ENCODE measurements at regions not wholly inside any gene's neighbourhood (a gene's known extent, or its start where the extent isn't known, plus 50 kb on each side); places are given as distances from the start of the nearest gene placed in this dataset.
"Not testable (repeated sequence)": the region's sequence is repeated elsewhere in the genome, so short reads cannot be mapped to it uniquely, and the experiment has no call there.

GRCh38 chr10:30560326-30560725, 69.2 kb downstream of the LYZL2 start:
- no peak for ATAC-seq

GRCh38 chr10:30559180-30559579, 70.4 kb downstream of the LYZL2 start:
- ATAC-seq = no peak

GRCh38 chr10:30558411-30558810, 71.1 kb downstream of the LYZL2 start:
- ATAC-seq = no peak

GRCh38 chr10:30557884-30558283, 71.7 kb downstream of the LYZL2 start:
- ATAC-seq = no peak

- ATAC-seq = no peak
Measured at GRCh38 chr10:30556189-30556588, 73.4 kb downstream of the LYZL2 start.

GRCh38 chr10:30555465-30555864, 74.1 kb downstream of the LYZL2 start:
- ATAC-seq = no peak

GRCh38 chr10:30554440-30554825, 75.1 kb downstream of the LYZL2 start:
- ATAC-seq = no peak

- ATAC-seq = no peak
Measured at GRCh38 chr10:30553626-30554439, 75.7 kb downstream of the LYZL2 start.

- ATAC-seq = no peak
Measured at GRCh38 chr10:30553018-30553625, 76.4 kb downstream of the LYZL2 start.

GRCh38 chr10:30550967-30551815, 78.4 kb downstream of the LYZL2 start:
- ATAC-seq = no peak

- ATAC-seq = not testable (repeated sequence)
Measured at GRCh38 chr10:30549134-30549687, 80.3 kb downstream of the LYZL2 start.

- no peak for ATAC-seq
Measured at GRCh38 chr10:30546511-30546910, 83.0 kb downstream of the LYZL2 start.

- no peak for ATAC-seq
Measured at GRCh38 chr10:30542895-30543288, 86.7 kb downstream of the LYZL2 start.

GRCh38 chr10:30542001-30542894, 87.3 kb downstream of the LYZL2 start:
- ATAC-seq = no peak

- peak; percentile 94 to 97 for ATAC-seq
Measured at GRCh38 chr10:30540276-30540675, 89.3 kb downstream of the LYZL2 start.

GRCh38 chr10:30538086-30538485, 91.5 kb downstream of the LYZL2 start:
- ATAC-seq = no peak

GRCh38 chr10:30537586-30537985, 92.0 kb downstream of the LYZL2 start:
- no peak for ATAC-seq

GRCh38 chr10:30537158-30537557, 92.4 kb downstream of the LYZL2 start:
- not testable (repeated sequence) for ATAC-seq

- ATAC-seq = no peak
Measured at GRCh38 chr10:30536578-30536977, 93.0 kb downstream of the LYZL2 start.

- ATAC-seq = no peak
Measured at GRCh38 chr10:30535677-30536076, 93.9 kb downstream of the LYZL2 start.

- peak; percentile 31 to 63 for ATAC-seq
Measured at GRCh38 chr10:30534465-30535144, 94.9 kb downstream of the LYZL2 start.

Data from activated CD4-positive, CD25-positive, alpha-beta regulatory T cell treated with anti-CD3 and anti-CD28 coated beads, Interleukin-2, amount 50 U/mL, for 24 hours (primary cell).